ENCODE measurements at regions not wholly inside any gene's neighbourhood (a gene's known extent, or its start where the extent isn't known, plus 50 kb on each side); places are given as distances from the start of the nearest gene placed in this dataset.

GRCh38 chr22:48700180-48700565, 1127.5 kb downstream of the BRD1 start:
- TF ChIP-seq, protein P1, sequence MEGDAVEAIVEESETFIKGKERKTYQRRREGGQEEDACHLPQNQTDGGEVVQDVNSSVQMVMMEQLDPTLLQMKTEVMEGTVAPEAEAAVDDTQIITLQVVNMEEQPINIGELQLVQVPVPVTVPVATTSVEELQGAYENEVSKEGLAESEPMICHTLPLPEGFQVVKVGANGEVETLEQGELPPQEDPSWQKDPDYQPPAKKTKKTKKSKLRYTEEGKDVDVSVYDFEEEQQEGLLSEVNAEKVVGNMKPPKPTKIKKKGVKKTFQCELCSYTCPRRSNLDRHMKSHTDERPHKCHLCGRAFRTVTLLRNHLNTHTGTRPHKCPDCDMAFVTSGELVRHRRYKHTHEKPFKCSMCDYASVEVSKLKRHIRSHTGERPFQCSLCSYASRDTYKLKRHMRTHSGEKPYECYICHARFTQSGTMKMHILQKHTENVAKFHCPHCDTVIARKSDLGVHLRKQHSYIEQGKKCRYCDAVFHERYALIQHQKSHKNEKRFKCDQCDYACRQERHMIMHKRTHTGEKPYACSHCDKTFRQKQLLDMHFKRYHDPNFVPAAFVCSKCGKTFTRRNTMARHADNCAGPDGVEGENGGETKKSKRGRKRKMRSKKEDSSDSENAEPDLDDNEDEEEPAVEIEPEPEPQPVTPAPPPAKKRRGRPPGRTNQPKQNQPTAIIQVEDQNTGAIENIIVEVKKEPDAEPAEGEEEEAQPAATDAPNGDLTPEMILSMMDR (IDR thresholded peaks at IDR 0.05; ENCODE audit: low read depth, low read length) = no peak
- TF ChIP-seq POLR2A (IDR thresholded peaks at IDR 0.05; ENCODE audit: extremely low read depth, insufficient read length) = no peak
- TF ChIP-seq, protein P2, sequence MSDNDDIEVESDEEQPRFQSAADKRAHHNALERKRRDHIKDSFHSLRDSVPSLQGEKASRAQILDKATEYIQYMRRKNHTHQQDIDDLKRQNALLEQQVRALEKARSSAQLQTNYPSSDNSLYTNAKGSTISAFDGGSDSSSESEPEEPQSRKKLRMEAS (IDR thresholded peaks at IDR 0.05; ENCODE audit: low read depth, low read length) = no peak

Data from NB4 (cell line).